MM.1S (cell line): ENCODE measurements at regions not wholly inside any gene's neighbourhood (a gene's known extent, or its start where the extent isn't known, plus 50 kb on each side); places are given as distances from the start of the nearest gene placed in this dataset.

ENCODE experiments used
- DNase-seq: peaks from one replicate; pipeline ENCODE4 v3.0.0-alpha.2; 2015
- H2AFZ ChIP-seq: fragments of 300-600 bp; sonication (generic); 2 replicates; pipeline ENCODE4 v1.6.0; 2016; ENCODE audit warnings: antibody characterized with exemption, low read length
- H3F3A ChIP-seq: fragments of 300-600 bp; sonication (generic); 2 replicates; pipeline ENCODE4 v1.6.1; 2016; ENCODE audit warnings: mild to moderate bottlenecking, antibody characterized with exemption, low read length, moderate library complexity, mixed read lengths; ENCODE audit not compliant: insufficient read depth
- H3K27ac ChIP-seq: fragments of 300-600 bp; sonication (generic); 2 replicates; pipeline ENCODE4 v1.5.1; 2016; ENCODE audit warnings: mild to moderate bottlenecking, low read length
- H3K27me3 ChIP-seq: fragments of 300-600 bp; sonication (generic); replicated peaks from 2 replicates; pipeline ENCODE4 v1.6.0; 2016; ENCODE audit warnings: low read length; ENCODE audit not compliant: insufficient read depth
- H3K36me3 ChIP-seq: fragments of 300-600 bp; sonication (generic); replicated peaks from 2 replicates; pipeline ENCODE4 v1.6.1; 2016; ENCODE audit warnings: mild to moderate bottlenecking, low read length, mixed read lengths; ENCODE audit not compliant: insufficient read depth
- H3K4me1 ChIP-seq: fragments of 300-600 bp; sonication (generic); 2 replicates; pipeline ENCODE4 v1.6.1; 2016; ENCODE audit warnings: low read length, mixed read lengths
- H3K4me2 ChIP-seq: fragments of 300-600 bp; sonication (generic); 2 replicates; pipeline ENCODE4 v1.6.0; 2016; ENCODE audit warnings: low read depth, low read length
- H3K4me3 ChIP-seq: fragments of 300-600 bp; sonication (generic); 2 replicates; pipeline ENCODE4 v1.5.1; 2016; ENCODE audit warnings: low read length, mixed read lengths
- H3K79me2 ChIP-seq: fragments of 300-600 bp; sonication (generic); 2 replicates; pipeline ENCODE4 v1.6.1; 2016; ENCODE audit warnings: mixed run types, low read length, mixed read lengths
- H3K9ac ChIP-seq: fragments of 300-600 bp; sonication (generic); 2 replicates; pipeline ENCODE4 v1.6.1; 2016; ENCODE audit warnings: low read length, mixed read lengths
- H3K9me2 ChIP-seq: fragments of 300-600 bp; sonication (generic); replicated peaks from 2 replicates; pipeline ENCODE4 v1.6.1; 2016; ENCODE audit warnings: mild to moderate bottlenecking, low read length, mixed read lengths; ENCODE audit not compliant: insufficient read depth
- H3K9me3 ChIP-seq: fragments of 300-600 bp; sonication (generic); replicated peaks from 2 replicates; pipeline ENCODE4 v1.6.1; 2016; ENCODE audit warnings: mild to moderate bottlenecking, low read length, mixed read lengths; ENCODE audit not compliant: insufficient read depth
- H4K20me1 ChIP-seq: fragments of 300-600 bp; sonication (generic); 2 replicates; pipeline ENCODE4 v1.6.1; 2016; ENCODE audit warnings: mild to moderate bottlenecking, low read length, moderate library complexity, mixed read lengths; ENCODE audit not compliant: insufficient read depth
- EZH2 ChIP-seq: fragments of 300-600 bp; sonication (generic); optimal IDR thresholded peaks from 2 replicates; pipeline ENCODE3; 2017; ENCODE audit warnings: low read depth, mild to moderate bottlenecking, antibody characterized with exemption, low read length, mixed read lengths
- EZH2phosphoT487 ChIP-seq: fragments of 300-600 bp; sonication (generic); IDR thresholded peaks from 2 replicates; pipeline ENCODE4 v1.6.1; 2018; ENCODE audit warnings: antibody characterized with exemption, low read length
- TF ChIP-seq, protein P1 (sequence below): fragments of 300-600 bp; sonication (generic); IDR thresholded peaks from 2 replicates; pipeline ENCODE4 v1.5.1; 2016; ENCODE audit warnings: antibody characterized with exemption, low read length, mixed read lengths

DNA sequence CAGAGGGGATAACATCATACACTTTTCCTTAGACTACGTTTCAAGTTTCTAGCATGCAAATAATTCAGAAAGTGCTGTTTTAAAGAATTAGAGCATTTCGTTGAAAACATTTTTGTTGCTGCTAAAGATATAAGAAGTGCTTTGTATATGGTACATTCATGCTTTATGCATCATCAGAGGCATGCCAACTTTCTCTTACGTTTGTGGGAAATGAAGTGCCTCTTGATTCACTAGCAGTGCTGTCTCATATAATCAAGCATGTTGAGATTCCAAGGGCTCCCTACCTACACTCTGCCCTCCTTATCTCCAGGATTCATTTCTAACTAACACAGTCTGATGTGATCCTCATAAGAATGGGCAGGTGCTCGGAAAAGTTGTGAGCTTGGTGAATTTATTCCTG, 748.6 kb upstream of the DDX18 start:
- no peak overlapping the region for H2AFZ ChIP-seq
- DNase-seq, result no peak
- no peak overlapping the region for H3K9ac ChIP-seq
- H3K9me3 ChIP-seq, result no peaks in the 10 kb centered on the region
- no peaks in the 10 kb centered on the region for H3F3A ChIP-seq
- no peak overlapping the region for H3K4me3 ChIP-seq
- H3K27me3 ChIP-seq, result no peaks in the 10 kb centered on the region
- H4K20me1 ChIP-seq, result no peaks in the 10 kb centered on the region
- TF ChIP-seq EZH2phosphoT487, result no peak
- no peak for TF ChIP-seq EZH2
- TF ChIP-seq, protein P1, sequence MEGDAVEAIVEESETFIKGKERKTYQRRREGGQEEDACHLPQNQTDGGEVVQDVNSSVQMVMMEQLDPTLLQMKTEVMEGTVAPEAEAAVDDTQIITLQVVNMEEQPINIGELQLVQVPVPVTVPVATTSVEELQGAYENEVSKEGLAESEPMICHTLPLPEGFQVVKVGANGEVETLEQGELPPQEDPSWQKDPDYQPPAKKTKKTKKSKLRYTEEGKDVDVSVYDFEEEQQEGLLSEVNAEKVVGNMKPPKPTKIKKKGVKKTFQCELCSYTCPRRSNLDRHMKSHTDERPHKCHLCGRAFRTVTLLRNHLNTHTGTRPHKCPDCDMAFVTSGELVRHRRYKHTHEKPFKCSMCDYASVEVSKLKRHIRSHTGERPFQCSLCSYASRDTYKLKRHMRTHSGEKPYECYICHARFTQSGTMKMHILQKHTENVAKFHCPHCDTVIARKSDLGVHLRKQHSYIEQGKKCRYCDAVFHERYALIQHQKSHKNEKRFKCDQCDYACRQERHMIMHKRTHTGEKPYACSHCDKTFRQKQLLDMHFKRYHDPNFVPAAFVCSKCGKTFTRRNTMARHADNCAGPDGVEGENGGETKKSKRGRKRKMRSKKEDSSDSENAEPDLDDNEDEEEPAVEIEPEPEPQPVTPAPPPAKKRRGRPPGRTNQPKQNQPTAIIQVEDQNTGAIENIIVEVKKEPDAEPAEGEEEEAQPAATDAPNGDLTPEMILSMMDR, result no peak
- H3K27ac ChIP-seq, result no peak overlapping the region
- no peaks in the 10 kb centered on the region for H3K9me2 ChIP-seq
- no peaks in the 10 kb centered on the region for H3K36me3 ChIP-seq
- no peaks in the 10 kb centered on the region for H3K79me2 ChIP-seq
- H3K4me2 ChIP-seq, result no peak overlapping the region
- no peaks in the 10 kb centered on the region for H3K4me1 ChIP-seq

- TF ChIP-seq EZH2phosphoT487, result no peak
- TF ChIP-seq EZH2, result no peak
- TF ChIP-seq, protein P1, result no peak
- no peak for DNase-seq
- Histone ChIP-seq H3K4me1 (no peaks in the 10 kb centered on the region), H3K27me3 (no peaks in the 10 kb centered on the region), H3K9me2 (no peaks in the 10 kb centered on the region), H3K4me3 (no peak overlapping the region), H2AFZ (no peak overlapping the region), H3F3A (no peaks in the 10 kb centered on the region), H4K20me1 (no peaks in the 10 kb centered on the region), H3K9me3 (no peaks in the 10 kb centered on the region), H3K79me2 (no peaks in the 10 kb centered on the region), H3K27ac (no peak overlapping the region), H3K9ac (no peak overlapping the region), H3K4me2 (no peak overlapping the region), H3K36me3 (no peaks in the 10 kb centered on the region)
Measured at GRCh38 chr2:117067900-117068299, 746.6 kb upstream of the DDX18 start.

DNA sequence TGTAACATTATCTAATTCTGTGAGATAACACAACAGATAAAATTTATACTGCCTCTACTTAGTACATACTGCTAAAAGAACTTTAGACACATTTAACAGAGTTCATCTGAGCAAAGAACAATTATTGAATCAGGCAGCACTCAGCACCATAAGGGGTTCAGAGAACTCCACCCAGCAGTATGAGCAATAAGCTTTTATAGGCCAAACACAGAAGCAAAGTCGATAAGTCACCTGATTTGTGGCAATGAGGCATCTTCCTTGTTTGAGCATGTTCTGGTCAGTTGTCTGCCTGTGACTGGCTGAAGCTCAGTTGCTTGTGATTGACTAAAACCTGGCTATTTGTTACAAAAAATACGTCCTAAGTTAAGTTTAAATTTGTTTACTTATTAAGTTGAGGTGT, 746.1 kb upstream of the DDX18 start:
- TF ChIP-seq EZH2, result no peak
- TF ChIP-seq, protein P1, result no peak
- no peak for TF ChIP-seq EZH2phosphoT487
- no peaks in the 10 kb centered on the region for H3K27me3 ChIP-seq
- H3K4me1 ChIP-seq, result no peaks in the 10 kb centered on the region
- H3K9me2 ChIP-seq, result no peaks in the 10 kb centered on the region
- H3K79me2 ChIP-seq, result no peaks in the 10 kb centered on the region
- no peak overlapping the region for H3K27ac ChIP-seq
- DNase-seq, result no peak
- no peak overlapping the region for H3K9ac ChIP-seq
- H3K4me3 ChIP-seq, result no peak overlapping the region
- no peaks in the 10 kb centered on the region for H3K9me3 ChIP-seq
- no peak overlapping the region for H2AFZ ChIP-seq
- no peaks in the 10 kb centered on the region for H4K20me1 ChIP-seq
- H3F3A ChIP-seq, result no peaks in the 10 kb centered on the region
- no peak overlapping the region for H3K4me2 ChIP-seq
- H3K36me3 ChIP-seq, result no peaks in the 10 kb centered on the region
